MCF 10A (cell line): ENCODE measurements at regions not wholly inside any gene's neighbourhood (a gene's known extent, or its start where the extent isn't known, plus 50 kb on each side); places are given as distances from the start of the nearest gene placed in this dataset.
"Not testable (repeated sequence)": the region's sequence is repeated elsewhere in the genome, so short reads cannot be mapped to it uniquely, and the experiment has no call there.

Experiments
- BruUV-seq: library from RNA; stranded (reverse); fragments of 400-500 nt; replicated peaks from 2 replicates; lab custom pipeline; 2021; lab: Mats Ljungman, UMichigan
- CTCF ChIA-PET: fragments of 300-600 bp; sonication (Branson Sonifier 250); formaldehyde crosslinking; extraction: SDS; loops from one replicate; lab custom pipeline; 2021; ENCODE audit warnings: antibody characterized with exemption, inconsistent platforms; lab: Yijun Ruan, JAX
- POLR2A ChIA-PET: fragments of 300-600, 350-650 bp; sonication (Branson Sonifier 250); formaldehyde crosslinking; extraction: SDS; loops from one replicate; lab custom pipeline; 2020; ENCODE audit warnings: antibody characterized with exemption, inconsistent platforms; lab: Yijun Ruan, JAX
- DNase-seq: peaks from one replicate; pipeline ENCODE4 v3.0.0-alpha.2; 2018; ENCODE audit not compliant: unreplicated experiment
- H3K27ac Mint-ChIP-seq: one replicate; pipeline ENCODE4 v1.8.0; 2022; ENCODE audit warnings: mild to moderate bottlenecking, low read depth, mixed read lengths; ENCODE audit not compliant: unreplicated experiment
- H3K27me3 Mint-ChIP-seq: one replicate; pipeline ENCODE4 v1.8.0; 2022; ENCODE audit warnings: mixed read lengths; ENCODE audit not compliant: insufficient read depth, unreplicated experiment
- H3K36me3 Mint-ChIP-seq: one replicate; pipeline ENCODE4 v1.8.0; 2022; ENCODE audit warnings: mild to moderate bottlenecking, moderate library complexity, mixed read lengths; ENCODE audit not compliant: insufficient read depth, unreplicated experiment
- H3K4me1 Mint-ChIP-seq: one replicate; pipeline ENCODE4 v1.8.0; 2022; ENCODE audit warnings: mixed read lengths; ENCODE audit not compliant: insufficient read depth, unreplicated experiment
- H3K4me3 Mint-ChIP-seq: one replicate; pipeline ENCODE4 v1.8.0; 2022; ENCODE audit warnings: mild to moderate bottlenecking, moderate library complexity, mixed read lengths; ENCODE audit not compliant: unreplicated experiment
- H3K9me3 Mint-ChIP-seq: one replicate; pipeline ENCODE4 v1.8.0; 2022; ENCODE audit warnings: mixed read lengths; ENCODE audit not compliant: unreplicated experiment
- intact Hi-C: fragments of 100-400 bp; cut with micrococcal nuclease; formaldehyde crosslinking; loops from 2 replicates; pipeline ENCODE4 v1.14.1; 2022
- TF ChIP-seq, protein P1 (sequence below): fragments of 200-600 bp; IDR thresholded peaks from one replicate; pipeline ENCODE4 v1.8.0; 2022; ENCODE audit warnings: antibody characterized with exemption, mild to moderate bottlenecking; ENCODE audit not compliant: unreplicated experiment

DNA sequence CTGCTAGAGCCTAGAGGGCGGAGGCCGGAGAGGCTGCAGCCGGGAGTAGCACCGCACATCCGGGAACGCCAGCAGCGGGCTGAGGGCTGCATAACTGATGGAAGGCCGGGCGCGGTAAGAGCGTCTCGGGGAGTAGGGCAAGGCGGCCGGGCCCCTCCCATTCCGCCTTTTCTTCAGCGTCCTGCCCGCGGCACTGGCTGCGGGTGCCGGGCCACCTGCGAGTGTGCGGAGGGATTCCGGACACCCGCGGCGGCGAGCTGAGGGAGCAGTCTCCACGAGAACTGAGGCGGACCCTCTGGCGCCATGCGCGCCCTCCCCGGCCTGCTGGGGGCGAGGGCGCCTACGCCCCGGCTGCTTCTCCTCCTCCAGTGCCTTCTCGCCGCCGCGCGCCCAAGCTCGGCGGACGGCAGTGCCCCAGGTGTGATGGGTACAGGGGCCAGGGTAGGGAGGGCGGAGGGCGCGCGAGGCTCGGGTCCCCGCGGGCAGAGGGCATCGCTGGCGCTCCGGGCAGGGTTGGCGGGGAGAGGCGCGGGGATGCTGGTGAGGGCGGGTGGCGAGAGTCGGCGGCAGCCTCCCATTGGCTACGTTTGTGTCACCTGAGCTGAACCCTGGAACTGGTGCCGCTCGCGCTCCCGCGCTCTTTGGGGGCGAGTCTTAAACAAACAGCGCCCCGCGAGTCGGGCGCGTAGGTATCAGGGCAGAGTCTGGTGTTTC is 334.4 kb downstream of the SRGAP2C start:
- no peaks in the 10 kb centered on the region for H3K27me3 Mint-ChIP-seq
- BruUV-seq = no TSS peak

DNA sequence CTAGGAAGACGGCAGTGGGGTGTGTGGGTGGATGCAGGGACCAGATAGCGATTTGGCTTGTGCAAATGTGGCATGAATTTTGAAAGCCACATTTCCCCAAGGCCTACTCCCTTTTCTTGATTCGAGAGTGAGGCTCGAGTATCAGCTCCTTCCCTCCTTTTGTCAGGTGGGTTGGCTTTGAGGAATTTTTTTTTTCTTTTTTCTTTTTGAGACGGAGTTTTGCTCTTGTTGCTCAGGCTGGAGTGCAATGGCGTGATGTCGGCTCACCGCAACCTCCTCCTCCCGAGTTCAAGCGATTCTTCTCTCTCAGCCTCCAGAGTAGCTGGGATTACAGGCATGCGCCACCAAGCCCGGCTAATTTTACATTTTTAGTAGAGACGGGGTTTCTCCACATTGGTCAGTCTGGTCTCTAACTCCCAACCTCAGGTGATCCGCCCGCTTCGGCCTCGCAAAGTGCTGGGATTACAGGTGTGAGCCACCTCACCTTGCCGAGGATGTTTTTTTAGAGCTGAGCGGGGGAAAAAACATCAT is 335.0 kb downstream of the SRGAP2C start:
- POLR2A ChIA-PET, H3K9me3 Mint-ChIP-seq, H3K4me1 Mint-ChIP-seq, intact Hi-C loops, H3K27me3 Mint-ChIP-seq, H3K27ac Mint-ChIP-seq, DNase-seq, H3K36me3 Mint-ChIP-seq: not testable (repeated sequence)
- BruUV-seq = TSS peak; percentile 24
- CTCF ChIA-PET = interaction anchor here (0.6 to 1.4 kb wide), 2 partner anchors 21 to 71 kb away, joined by 3 to 7 read pairs; no protein-coding TSS in a partner anchor
- H3K4me3 Mint-ChIP-seq = peak overlapping the region; percentile 84

More for the DNA sequence above, 334.4 kb downstream of the SRGAP2C start:
- TF ChIP-seq, protein P1, sequence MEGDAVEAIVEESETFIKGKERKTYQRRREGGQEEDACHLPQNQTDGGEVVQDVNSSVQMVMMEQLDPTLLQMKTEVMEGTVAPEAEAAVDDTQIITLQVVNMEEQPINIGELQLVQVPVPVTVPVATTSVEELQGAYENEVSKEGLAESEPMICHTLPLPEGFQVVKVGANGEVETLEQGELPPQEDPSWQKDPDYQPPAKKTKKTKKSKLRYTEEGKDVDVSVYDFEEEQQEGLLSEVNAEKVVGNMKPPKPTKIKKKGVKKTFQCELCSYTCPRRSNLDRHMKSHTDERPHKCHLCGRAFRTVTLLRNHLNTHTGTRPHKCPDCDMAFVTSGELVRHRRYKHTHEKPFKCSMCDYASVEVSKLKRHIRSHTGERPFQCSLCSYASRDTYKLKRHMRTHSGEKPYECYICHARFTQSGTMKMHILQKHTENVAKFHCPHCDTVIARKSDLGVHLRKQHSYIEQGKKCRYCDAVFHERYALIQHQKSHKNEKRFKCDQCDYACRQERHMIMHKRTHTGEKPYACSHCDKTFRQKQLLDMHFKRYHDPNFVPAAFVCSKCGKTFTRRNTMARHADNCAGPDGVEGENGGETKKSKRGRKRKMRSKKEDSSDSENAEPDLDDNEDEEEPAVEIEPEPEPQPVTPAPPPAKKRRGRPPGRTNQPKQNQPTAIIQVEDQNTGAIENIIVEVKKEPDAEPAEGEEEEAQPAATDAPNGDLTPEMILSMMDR = no peak
- no peaks in the 10 kb centered on the region for H3K36me3 Mint-ChIP-seq
- H3K9me3 Mint-ChIP-seq = no peaks in the 10 kb centered on the region
- CTCF ChIA-PET = interaction anchor here (1.2 to 1.4 kb wide), 2 partner anchors 30 to 71 kb away, joined by 4 to 7 read pairs; no protein-coding TSS in a partner anchor
- POLR2A ChIA-PET = no interaction called here
- peak; percentile 72 for DNase-seq
- intact Hi-C loops = no loop called here
- peaks cover 7% of the 10 kb centered on the region for H3K4me1 Mint-ChIP-seq
- peak overlapping the region; percentile 84 for H3K4me3 Mint-ChIP-seq
- no peak overlapping the region for H3K27ac Mint-ChIP-seq

DNA sequence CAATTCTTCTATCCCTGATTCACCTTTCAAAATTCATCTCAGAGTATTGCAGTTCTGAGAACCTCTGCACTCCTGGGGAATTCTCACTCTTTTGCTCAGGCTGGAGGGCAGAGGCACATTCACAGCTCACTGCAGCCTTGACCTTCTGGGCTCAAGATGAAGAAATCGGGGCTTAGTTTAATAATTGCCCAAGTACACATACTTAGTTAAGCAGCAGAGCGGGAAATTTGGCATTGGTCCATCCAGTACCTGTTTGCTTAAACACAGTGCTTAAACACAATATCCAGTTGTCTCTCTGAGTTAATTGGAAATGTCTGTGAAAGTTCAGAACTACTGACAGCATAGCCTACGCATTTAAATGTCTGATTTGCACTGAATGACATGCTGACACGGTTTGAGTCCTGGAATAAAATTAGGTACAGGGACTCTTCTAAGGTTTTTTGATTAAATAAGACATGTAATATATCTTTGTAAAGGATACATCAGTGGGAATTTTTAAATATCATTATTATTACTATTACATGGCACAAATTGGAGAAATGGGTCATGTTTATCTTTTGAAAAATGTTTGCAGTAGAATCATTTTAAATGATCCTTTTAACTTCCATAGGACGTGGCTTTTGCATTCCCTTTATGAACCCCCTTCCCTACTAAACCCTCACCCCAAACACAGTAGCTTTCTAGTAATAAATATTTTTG is 337.4 kb downstream of the SRGAP2C start:
- TF ChIP-seq, protein P1 = no peak
- Mint-ChIP-seq H3K27me3 (no peaks in the 10 kb centered on the region), H3K36me3 (no peaks in the 10 kb centered on the region), H3K4me1 (peaks cover 7% of the 10 kb centered on the region), H3K4me3 (no peak overlapping the region), H3K27ac (no peak overlapping the region), H3K9me3 (no peaks in the 10 kb centered on the region)
- no TSS peak for BruUV-seq
- no peak for DNase-seq
- ChIA-PET CTCF (no interaction called here), POLR2A (interaction anchor here (0.7 to 1.4 kb wide), 2 partner anchors 17 to 36 kb away, joined by 3 to 4 read pairs; no protein-coding TSS in a partner anchor)
- intact Hi-C loops = no loop called here

DNA sequence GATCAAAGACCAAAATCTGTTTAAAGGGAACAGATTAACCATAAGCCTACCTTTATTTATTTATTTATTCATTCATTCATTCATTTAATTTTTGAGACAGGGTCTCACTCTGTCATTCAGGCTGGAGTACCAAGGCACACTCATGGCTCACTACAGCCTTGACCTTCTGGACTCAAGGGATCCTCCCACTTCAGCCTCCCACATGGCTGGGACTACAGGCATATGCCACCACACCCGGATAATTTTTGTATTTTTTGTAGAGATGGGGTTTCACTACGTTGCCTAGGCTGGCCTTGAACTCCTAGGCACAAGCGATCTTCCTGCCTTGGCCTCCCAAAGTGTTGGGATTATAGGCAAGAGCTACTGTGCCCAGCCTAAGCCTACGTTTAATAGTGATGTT is 338.3 kb downstream of the SRGAP2C start:
- H3K4me1 Mint-ChIP-seq, BruUV-seq, H3K27ac Mint-ChIP-seq, DNase-seq, CTCF ChIA-PET, H3K27me3 Mint-ChIP-seq, H3K36me3 Mint-ChIP-seq, intact Hi-C loops, H3K4me3 Mint-ChIP-seq, H3K9me3 Mint-ChIP-seq, POLR2A ChIA-PET: not testable (repeated sequence)

DNA sequence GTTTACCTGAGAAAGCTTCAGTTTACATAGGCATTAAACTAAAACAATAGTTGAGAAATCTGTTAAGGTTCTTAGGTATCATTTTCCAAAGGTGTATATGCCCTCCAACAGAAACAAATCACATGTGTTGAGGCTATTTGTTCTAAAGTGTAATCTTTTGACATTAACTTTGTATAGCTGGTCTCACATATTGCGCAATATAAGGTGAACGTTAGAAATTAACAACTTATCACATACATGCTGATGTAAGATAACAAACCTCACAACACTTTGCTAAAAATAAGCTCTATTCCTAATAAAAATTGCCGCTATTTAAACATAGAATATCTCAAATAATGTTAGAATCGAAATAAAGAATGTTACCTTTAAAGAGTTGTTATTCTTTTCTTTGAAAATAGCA is 340.6 kb downstream of the SRGAP2C start:
- Mint-ChIP-seq H3K27ac (no peak overlapping the region), H3K27me3 (no peaks in the 10 kb centered on the region), H3K9me3 (no peaks in the 10 kb centered on the region), H3K4me3 (no peak overlapping the region), H3K4me1 (peaks cover 6% of the 10 kb centered on the region), H3K36me3 (no peaks in the 10 kb centered on the region)
- intact Hi-C loops = no loop called here
- TF ChIP-seq, protein P1 = no peak
- ChIA-PET CTCF (no interaction called here), POLR2A (no interaction called here)
- no TSS peak for BruUV-seq
- no peak for DNase-seq

DNA sequence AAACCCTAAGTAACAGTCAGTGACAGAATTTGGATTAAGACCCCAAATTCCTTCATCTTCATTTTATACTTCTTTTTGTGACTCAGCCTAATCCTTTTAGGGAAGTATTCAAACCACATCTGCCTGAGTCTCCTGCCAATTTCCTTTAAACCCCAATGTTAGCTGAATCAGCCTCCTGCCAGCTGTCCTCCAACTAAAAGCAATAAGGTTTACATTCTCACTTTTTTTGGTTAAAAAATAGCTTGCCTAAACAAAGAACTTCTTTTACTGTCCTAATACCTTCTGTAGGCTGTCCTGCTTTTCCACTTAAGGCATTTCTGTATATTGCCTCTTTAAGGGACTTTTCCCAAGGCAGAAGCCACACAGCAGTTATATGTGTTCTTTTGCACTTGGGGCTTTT is 344.2 kb downstream of the SRGAP2C start:
- BruUV-seq, H3K9me3 Mint-ChIP-seq, DNase-seq, H3K4me1 Mint-ChIP-seq, POLR2A ChIA-PET, H3K27me3 Mint-ChIP-seq, H3K27ac Mint-ChIP-seq, H3K4me3 Mint-ChIP-seq, H3K36me3 Mint-ChIP-seq, intact Hi-C loops, CTCF ChIA-PET: not testable (repeated sequence)
